Right atrium auricular region (tissue), 2 donors: ENCODE measurements at regions not wholly inside any gene's neighbourhood (a gene's known extent, or its start where the extent isn't known, plus 50 kb on each side); places are given as distances from the start of the nearest gene placed in this dataset.

Experiments
- DNase-seq: peaks from one replicate; pipeline ENCODE4 v3.0.0-alpha.2; 2019; ENCODE audit warnings: low spot score
- H3K27ac ChIP-seq, 2 donors: fragments of 200-600 bp; sonication (generic); 1 replicate in 1 of 2; 2 replicates in 1 of 2; pipeline ENCODE4 v1.5.1; 2016 to 2019
- H3K27me3 ChIP-seq, 2 donors: fragments of 200-600 bp; sonication (generic); one replicate each; pipeline versions ENCODE4 v1.5.1 to v1.6.0; 2017 to 2019
- H3K36me3 ChIP-seq: fragments of 200-600 bp; sonication (generic); one replicate; pipeline ENCODE4 v1.5.1; 2016
- H3K4me1 ChIP-seq, 2 donors: fragments of 200-600 bp; sonication (generic); one replicate each; pipeline versions ENCODE4 v1.5.1 to v1.6.0; 2017 to 2019
- H3K4me3 ChIP-seq, 2 donors: fragments of 200-600 bp; sonication (generic); 1 replicate in 1 of 2; 2 replicates in 1 of 2; pipeline ENCODE4 v1.5.1; 2017 to 2019; ENCODE audit warnings: mild to moderate bottlenecking in 1 of 2, moderate library complexity in 1 of 2
- H3K9me3 ChIP-seq, 2 donors: fragments of 200-600 bp; sonication (generic); one replicate each; pipeline ENCODE4 v1.5.1; 2019
- CTCF ChIP-seq, 2 donors: fragments of 200-600 bp; sonication (generic); IDR thresholded peaks; one replicate each; pipeline ENCODE4 v1.5.1; 2019; ENCODE audit warnings: antibody characterized with exemption in 2 of 2

GRCh38 chr20:39163993-39164392 is 201.8 kb downstream of the DHX35 start:
- H3K36me3 ChIP-seq: no peaks in the 10 kb centered on the region
- no peaks in the 10 kb centered on the region for H3K9me3 ChIP-seq
- H3K27me3 ChIP-seq: no peaks in the 10 kb centered on the region
- H3K27ac ChIP-seq: no peak overlapping the region
- no peak for TF ChIP-seq CTCF (IDR thresholded peaks at IDR 0.05)
- no peak overlapping the region for H3K4me3 ChIP-seq
- no peaks in the 10 kb centered on the region for H3K4me1 ChIP-seq
- no peak for DNase-seq

GRCh38 chr20:39161900-39162299 is 199.8 kb downstream of the DHX35 start:
- DNase-seq: no peak
- no peak for TF ChIP-seq CTCF (IDR thresholded peaks at IDR 0.05)

GRCh38 chr20:39155971-39156370 is 193.8 kb downstream of the DHX35 start:
- no peaks in the 10 kb centered on the region for H3K36me3 ChIP-seq
- TF ChIP-seq CTCF (IDR thresholded peaks at IDR 0.05): no peak
- no peak overlapping the region for H3K4me3 ChIP-seq
- no peak overlapping the region for H3K27ac ChIP-seq
- H3K27me3 ChIP-seq: no peaks in the 10 kb centered on the region
- no peaks in the 10 kb centered on the region for H3K9me3 ChIP-seq
- DNase-seq: no peak
- no peaks in the 10 kb centered on the region for H3K4me1 ChIP-seq

More at GRCh38 chr20:39161900-39162299, 199.8 kb downstream of the DHX35 start:
- H3K9me3 ChIP-seq: no peaks in the 10 kb centered on the region
- H3K27ac ChIP-seq: no peak overlapping the region
- H3K27me3 ChIP-seq: no peaks in the 10 kb centered on the region
- H3K36me3 ChIP-seq: no peaks in the 10 kb centered on the region
- H3K4me1 ChIP-seq: no peaks in the 10 kb centered on the region
- H3K4me3 ChIP-seq: no peak overlapping the region

GRCh38 chr20:39152742-39153141 is 190.6 kb downstream of the DHX35 start:
- Histone ChIP-seq H3K9me3 (no peaks in the 10 kb centered on the region), H3K27ac (no peak overlapping the region), H3K4me3 (no peak overlapping the region), H3K36me3 (no peaks in the 10 kb centered on the region), H3K4me1 (no peaks in the 10 kb centered on the region), H3K27me3 (no peaks in the 10 kb centered on the region)
- DNase-seq: no peak
- TF ChIP-seq CTCF (IDR thresholded peaks at IDR 0.05): no peak

- Histone ChIP-seq H3K4me1 (no peaks in the 10 kb centered on the region), H3K27me3 (no peaks in the 10 kb centered on the region), H3K9me3 (no peaks in the 10 kb centered on the region), H3K4me3 (no peak overlapping the region), H3K36me3 (no peaks in the 10 kb centered on the region), H3K27ac (no peak overlapping the region)
- no peak for TF ChIP-seq CTCF (IDR thresholded peaks at IDR 0.05)
- DNase-seq: no peak
Measured at GRCh38 chr20:39152126-39152525, 190.0 kb downstream of the DHX35 start.

GRCh38 chr20:39150501-39150900 is 188.4 kb downstream of the DHX35 start:
- no peaks in the 10 kb centered on the region for H3K27me3 ChIP-seq
- no peak for TF ChIP-seq CTCF (IDR thresholded peaks at IDR 0.05)

More at GRCh38 chr20:39150501-39150900, 188.4 kb downstream of the DHX35 start:
- Histone ChIP-seq H3K36me3 (no peaks in the 10 kb centered on the region), H3K4me3 (no peak overlapping the region), H3K9me3 (no peaks in the 10 kb centered on the region), H3K27ac (no peak overlapping the region), H3K4me1 (no peaks in the 10 kb centered on the region)
- DNase-seq: no peak
